ENCODE measurements at regions not wholly inside any gene's neighbourhood (a gene's known extent, or its start where the extent isn't known, plus 50 kb on each side); places are given as distances from the start of the nearest gene placed in this dataset.

DNA sequence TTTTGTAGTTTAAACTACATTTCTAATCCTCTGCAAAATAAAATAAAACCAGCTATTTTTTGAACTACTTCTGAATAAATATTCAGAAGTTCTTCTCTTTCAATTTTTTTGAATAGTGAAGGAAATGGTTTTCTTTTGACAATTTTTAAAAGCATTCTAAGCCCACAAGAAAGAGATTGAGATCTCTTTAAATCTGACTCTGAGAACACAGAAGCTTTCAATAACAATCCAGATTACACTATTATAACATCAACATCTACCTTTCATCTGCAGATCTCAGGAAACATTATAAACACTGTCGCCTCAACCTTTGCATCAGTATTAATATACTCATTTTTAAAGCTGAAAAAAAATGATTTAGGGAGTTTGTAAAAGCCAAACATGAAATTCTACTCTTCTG is 247.5 kb upstream of the PREP start:
- no peaks in the 10 kb centered on the region for H3K4me1 ChIP-seq (ENCODE audit: control insufficient read depth, extremely low read depth, insufficient read depth, low read length)
- H3K9ac ChIP-seq (replicated peaks; ENCODE audit: extremely low read depth, insufficient read depth, low read length), result no peak overlapping the region
- ChIA-PET CTCF (no interaction called here), POLR2A (no interaction called here)
- H3K36me3 ChIP-seq (ENCODE audit: control insufficient read depth in 2 of 2, extremely low read depth in 1 of 2, insufficient read depth in 2 of 2, low read length in 2 of 2), result no peaks in the 10 kb centered on the region
- no peak overlapping the region for H3K4me2 ChIP-seq (ENCODE audit: insufficient read depth, low read length)
- no peaks in the 10 kb centered on the region for H3K27me3 ChIP-seq (ENCODE audit: control insufficient read depth in 2 of 2, insufficient read depth in 2 of 2, low read length in 2 of 2)
- no peaks in the 10 kb centered on the region for H4K20me1 ChIP-seq (replicated peaks; ENCODE audit: control insufficient read depth, extremely low read depth, insufficient read depth, low read length)
- dilution Hi-C loops (cut with MboI; ENCODE audit: extremely low pct_ligation_motif_present, low sequenced_read_pairs) (no loop called here), intact Hi-C loops (cut with micrococcal nuclease) (no loop called here)
- no peak for FAIRE-seq
- BruUV-seq (replicated peaks), result no TSS peak
- H3K27ac ChIP-seq (ENCODE audit: insufficient read depth, low read depth, low read length), result no peak overlapping the region
- TF ChIP-seq MYC (IDR thresholded peaks at IDR 0.05; ENCODE audit: low read depth, low read length) (no peak), CTCF (IDR thresholded peaks at IDR 0.05; ENCODE audit: extremely low read depth in 1 of 2, insufficient read depth in 1 of 2, low read depth in 1 of 2, low read length in 2 of 2) (no peak), FOS (IDR thresholded peaks at IDR 0.05; ENCODE audit: borderline replicate concordance, insufficient read depth, low read length) (no peak), MAX (IDR thresholded peaks at IDR 0.05; ENCODE audit: insufficient read depth, insufficient read length) (no peak), GATA2 (IDR thresholded peaks at IDR 0.05; ENCODE audit: insufficient read depth, insufficient read length, low read depth, low read length) (no peak), POLR2A (IDR thresholded peaks at IDR 0.05; ENCODE audit: low read depth, low read length) (no peak), EZH2 (IDR thresholded peaks at IDR 0.05; ENCODE audit: borderline replicate concordance, low read depth, low read length, severe bottlenecking) (no peak), JUN (IDR thresholded peaks at IDR 0.05; ENCODE audit: borderline replicate concordance, insufficient read depth, insufficient read length, low read depth) (no peak), POLR2AphosphoS5 (IDR thresholded peaks at IDR 0.05; ENCODE audit: insufficient read depth, low read depth, low read length) (no peak)
- H3K79me2 ChIP-seq (ENCODE audit: control insufficient read depth, insufficient read depth, low read length), result no peaks in the 10 kb centered on the region
- H3K9me3 ChIP-seq (replicated peaks; ENCODE audit: control insufficient read depth, insufficient read depth, low read length), result no peaks in the 10 kb centered on the region
- no peak overlapping the region for H2AFZ ChIP-seq (ENCODE audit: low read depth, low read length)
- no peak overlapping the region for H3K4me3 ChIP-seq (replicated peaks in 1 of 3; ENCODE audit: insufficient read depth in 1 of 3, low read depth in 1 of 3, low read length in 3 of 3)
- DNase-seq (ENCODE audit: low read depth, low spot score), result no peak
- H3K9me1 ChIP-seq (replicated peaks; ENCODE audit: control insufficient read depth, extremely low read depth, insufficient read depth, low read length), result no peaks in the 10 kb centered on the region
